ENCODE measurements at regions not wholly inside any gene's neighbourhood (a gene's known extent, or its start where the extent isn't known, plus 50 kb on each side); places are given as distances from the start of the nearest gene placed in this dataset.

GRCh38 chr13:44876782-44877324 lies 112.4 kb downstream of the NUFIP1 start:
- no peak for TF ChIP-seq EZH2 (IDR thresholded peaks at IDR 0.05; ENCODE audit: borderline replicate concordance, low read length)
- TF ChIP-seq CTCF (IDR thresholded peaks at IDR 0.05; ENCODE audit: low read length): peak; percentile 36; the same call in 1 of the 2 replicates
- H3K4me3 ChIP-seq (ENCODE audit: low read depth, low read length, poor library complexity, severe bottlenecking): no peak overlapping the region
- no peaks in the 10 kb centered on the region for H4K20me1 ChIP-seq (ENCODE audit: insufficient read depth, low read length)
- no peaks in the 10 kb centered on the region for H3K79me2 ChIP-seq (ENCODE audit: insufficient read depth, low read length)
- H3K9me2 ChIP-seq (ENCODE audit: low read depth, low read length): no peaks in the 10 kb centered on the region
- no peaks in the 10 kb centered on the region for H3F3A ChIP-seq (ENCODE audit: insufficient read depth, low read length)
- H2AFZ ChIP-seq (ENCODE audit: low read length): no peak overlapping the region
- no peaks in the 10 kb centered on the region for H3K36me3 ChIP-seq (ENCODE audit: insufficient read depth, low read length)
- no peaks in the 10 kb centered on the region; the same call in 1 of the 2 replicates for H3K27me3 ChIP-seq (ENCODE audit: insufficient read depth, low read length)
- no peak overlapping the region for H3K9ac ChIP-seq (ENCODE audit: low read length)
- no peak overlapping the region for H3K4me2 ChIP-seq (ENCODE audit: low read length)
- H3K9me3 ChIP-seq (ENCODE audit: low read length): peaks cover 8% of the 10 kb centered on the region; the same call in 1 of the 2 replicates
- H3K27ac ChIP-seq (ENCODE audit: low read depth, low read length, poor library complexity, severe bottlenecking): no peak overlapping the region
- H3K4me1 ChIP-seq (ENCODE audit: insufficient read depth, low read length, severe bottlenecking): no peaks in the 10 kb centered on the region

- H3K4me3 ChIP-seq (ENCODE audit: low read depth, low read length, poor library complexity, severe bottlenecking): no peak overlapping the region
- H3K9me3 ChIP-seq (ENCODE audit: low read length): peaks cover 8% of the 10 kb centered on the region; the same call in 1 of the 2 replicates
- H3F3A ChIP-seq (ENCODE audit: insufficient read depth, low read length): no peaks in the 10 kb centered on the region
- H3K4me2 ChIP-seq (ENCODE audit: low read length): no peak overlapping the region
- H3K36me3 ChIP-seq (ENCODE audit: insufficient read depth, low read length): no peaks in the 10 kb centered on the region
- no peaks in the 10 kb centered on the region for H4K20me1 ChIP-seq (ENCODE audit: insufficient read depth, low read length)
- no peaks in the 10 kb centered on the region for H3K79me2 ChIP-seq (ENCODE audit: insufficient read depth, low read length)
- H3K9me2 ChIP-seq (ENCODE audit: low read depth, low read length): no peaks in the 10 kb centered on the region
- H3K27ac ChIP-seq (ENCODE audit: low read depth, low read length, poor library complexity, severe bottlenecking): no peak overlapping the region
- no peak overlapping the region for H2AFZ ChIP-seq (ENCODE audit: low read length)
- no peaks in the 10 kb centered on the region for H3K4me1 ChIP-seq (ENCODE audit: insufficient read depth, low read length, severe bottlenecking)
- no peak overlapping the region for H3K9ac ChIP-seq (ENCODE audit: low read length)
- H3K27me3 ChIP-seq (ENCODE audit: insufficient read depth, low read length): no peaks in the 10 kb centered on the region; the same call in 1 of the 2 replicates
- no peak for TF ChIP-seq EZH2 (IDR thresholded peaks at IDR 0.05; ENCODE audit: borderline replicate concordance, low read length)
- TF ChIP-seq CTCF (IDR thresholded peaks at IDR 0.05; ENCODE audit: low read length): no peak
Measured at GRCh38 chr13:44874886-44875630, 114.2 kb downstream of the NUFIP1 start.

- Histone ChIP-seq H3K27ac (ENCODE audit: low read depth, low read length, poor library complexity, severe bottlenecking) (no peak overlapping the region), H3K4me1 (ENCODE audit: insufficient read depth, low read length, severe bottlenecking) (no peaks in the 10 kb centered on the region), H4K20me1 (ENCODE audit: insufficient read depth, low read length) (no peaks in the 10 kb centered on the region), H2AFZ (ENCODE audit: low read length) (no peak overlapping the region), H3K9ac (ENCODE audit: low read length) (no peak overlapping the region), H3K9me3 (ENCODE audit: low read length) (peaks cover 8% of the 10 kb centered on the region; the same call in 1 of the 2 replicates), H3K79me2 (ENCODE audit: insufficient read depth, low read length) (no peaks in the 10 kb centered on the region), H3F3A (ENCODE audit: insufficient read depth, low read length) (no peaks in the 10 kb centered on the region), H3K4me3 (ENCODE audit: low read depth, low read length, poor library complexity, severe bottlenecking) (no peak overlapping the region), H3K27me3 (ENCODE audit: insufficient read depth, low read length) (no peaks in the 10 kb centered on the region; the same call in 1 of the 2 replicates), H3K36me3 (ENCODE audit: insufficient read depth, low read length) (no peaks in the 10 kb centered on the region), H3K4me2 (ENCODE audit: low read length) (no peak overlapping the region), H3K9me2 (ENCODE audit: low read depth, low read length) (no peaks in the 10 kb centered on the region)
- TF ChIP-seq EZH2 (IDR thresholded peaks at IDR 0.05; ENCODE audit: borderline replicate concordance, low read length): no peak
- TF ChIP-seq CTCF (IDR thresholded peaks at IDR 0.05; ENCODE audit: low read length): no peak
Measured at GRCh38 chr13:44874176-44874575, 115.1 kb downstream of the NUFIP1 start.

Data from OCI-LY1 (cell line).